ENCODE measurements at regions not wholly inside any gene's neighbourhood (a gene's known extent, or its start where the extent isn't known, plus 50 kb on each side); places are given as distances from the start of the nearest gene placed in this dataset.

GRCh38 chr9:18159254-18159653 lies 314.7 kb upstream of the ADAMTSL1 start:
- no peak for DNase-seq

GRCh38 chr9:18163146-18163545 lies 310.8 kb upstream of the ADAMTSL1 start:
- DNase-seq: no peak

GRCh38 chr9:18167733-18168132 lies 306.2 kb upstream of the ADAMTSL1 start:
- no peak for DNase-seq

GRCh38 chr9:18173923-18174322 lies 300.0 kb upstream of the ADAMTSL1 start:
- DNase-seq: no peak

GRCh38 chr9:18182636-18183035 lies 291.3 kb upstream of the ADAMTSL1 start:
- DNase-seq: no peak

GRCh38 chr9:18183974-18184373 lies 290.0 kb upstream of the ADAMTSL1 start:
- DNase-seq: no peak

- no peak for DNase-seq
These were observed 289.6 kb upstream of the ADAMTSL1 start for GRCh38 chr9:18184401-18184800.

GRCh38 chr9:18185196-18185595 lies 288.8 kb upstream of the ADAMTSL1 start:
- DNase-seq: no peak

GRCh38 chr9:18188971-18189370 lies 285.0 kb upstream of the ADAMTSL1 start:
- no peak for DNase-seq

GRCh38 chr9:18189871-18190670 lies 283.9 kb upstream of the ADAMTSL1 start:
- no peak for DNase-seq

GRCh38 chr9:18190671-18191374 lies 283.1 kb upstream of the ADAMTSL1 start:
- no peak for DNase-seq

GRCh38 chr9:18194316-18194715 lies 279.6 kb upstream of the ADAMTSL1 start:
- DNase-seq: no peak

- DNase-seq: no peak
These were observed 278.7 kb upstream of the ADAMTSL1 start for GRCh38 chr9:18195223-18195622.

GRCh38 chr9:18202924-18203323 lies 271.0 kb upstream of the ADAMTSL1 start:
- no peak for DNase-seq

- no peak for DNase-seq
These were observed 266.2 kb upstream of the ADAMTSL1 start for GRCh38 chr9:18207735-18208134.

- DNase-seq: no peak
These were observed 265.5 kb upstream of the ADAMTSL1 start for GRCh38 chr9:18208166-18209059.

- no peak for DNase-seq
These were observed 258.3 kb upstream of the ADAMTSL1 start for GRCh38 chr9:18215626-18216025.

- DNase-seq: no peak
These were observed 257.6 kb upstream of the ADAMTSL1 start for GRCh38 chr9:18216376-18216775.

- DNase-seq: no peak
These were observed 245.9 kb upstream of the ADAMTSL1 start for GRCh38 chr9:18228101-18228500.

GRCh38 chr9:18229992-18230676 lies 243.8 kb upstream of the ADAMTSL1 start:
- no peak for DNase-seq

GRCh38 chr9:18233311-18233710 lies 240.6 kb upstream of the ADAMTSL1 start:
- DNase-seq: no peak

GRCh38 chr9:18233776-18234445 lies 240.0 kb upstream of the ADAMTSL1 start:
- no peak for DNase-seq

All from NCI-H2029 (cell line).